HK-2 (cell line): ENCODE measurements at regions not wholly inside any gene's neighbourhood (a gene's known extent, or its start where the extent isn't known, plus 50 kb on each side); places are given as distances from the start of the nearest gene placed in this dataset.
"Not testable (repeated sequence)": the region's sequence is repeated elsewhere in the genome, so short reads cannot be mapped to it uniquely, and the experiment has no call there.

Experiments used
- DNase-seq: peaks from one replicate; pipeline ENCODE4 v3.0.0-alpha.2; 2018; ENCODE audit not compliant: unreplicated experiment

- not testable (repeated sequence) for DNase-seq
These were observed 111.4 kb upstream of the METTL9 start for GRCh38 chr16:21487956-21488355.

GRCh38 chr16:21499046-21499445 is 100.3 kb upstream of the METTL9 start:
- not testable (repeated sequence) for DNase-seq

- DNase-seq = peak; percentile 41
These were observed 98.0 kb upstream of the METTL9 start for GRCh38 chr16:21501223-21501868.

GRCh38 chr16:21501869-21502667 is 97.3 kb upstream of the METTL9 start:
- peak; percentile 97 for DNase-seq

GRCh38 chr16:21503574-21503920 is 95.8 kb upstream of the METTL9 start:
- not testable (repeated sequence) for DNase-seq

- peak; percentile 35 for DNase-seq
These were observed 95.2 kb upstream of the METTL9 start for GRCh38 chr16:21503941-21504832.

GRCh38 chr16:21505751-21506520 is 93.4 kb upstream of the METTL9 start:
- not testable (repeated sequence) for DNase-seq

- DNase-seq = not testable (repeated sequence)
These were observed 92.4 kb upstream of the METTL9 start for GRCh38 chr16:21506857-21507456.

- not testable (repeated sequence) for DNase-seq
These were observed 91.6 kb upstream of the METTL9 start for GRCh38 chr16:21507631-21508305.

- not testable (repeated sequence) for DNase-seq
These were observed 90.5 kb upstream of the METTL9 start for GRCh38 chr16:21508661-21509436.

- not testable (repeated sequence) for DNase-seq
These were observed 89.8 kb upstream of the METTL9 start for GRCh38 chr16:21509437-21510086.

- DNase-seq = not testable (repeated sequence)
These were observed 88.5 kb upstream of the METTL9 start for GRCh38 chr16:21510869-21511255.

- DNase-seq = peak; percentile 88
These were observed 87.8 kb upstream of the METTL9 start for GRCh38 chr16:21511315-21512210.

- not testable (repeated sequence) for DNase-seq
These were observed 86.8 kb upstream of the METTL9 start for GRCh38 chr16:21512280-21513192.

GRCh38 chr16:21513337-21513741 is 86.0 kb upstream of the METTL9 start:
- DNase-seq = not testable (repeated sequence)

- not testable (repeated sequence) for DNase-seq
These were observed 85.4 kb upstream of the METTL9 start for GRCh38 chr16:21513812-21514473.
